HG03460 (cell line): ENCODE measurements at regions not wholly inside any gene's neighbourhood (a gene's known extent, or its start where the extent isn't known, plus 50 kb on each side); places are given as distances from the start of the nearest gene placed in this dataset.
"Not testable (repeated sequence)": the region's sequence is repeated elsewhere in the genome, so short reads cannot be mapped to it uniquely, and the experiment has no call there.

ENCODE experiments used
- ATAC-seq: cut with Tn5 transposase; IDR thresholded peaks from one replicate; pipeline ENCODE4 v1.9.1; 2021; ENCODE audit not compliant: unreplicated experiment

- no peak for ATAC-seq
These were observed 82.6 kb upstream of the ARG1 start for GRCh38 chr6:131490441-131490840.

GRCh38 chr6:131492932-131493573 is 80.0 kb upstream of the ARG1 start:
- ATAC-seq, result no peak

GRCh38 chr6:131504387-131504786 is 68.6 kb upstream of the ARG1 start:
- not testable (repeated sequence) for ATAC-seq

- no peak for ATAC-seq
These were observed 62.9 kb upstream of the ARG1 start for GRCh38 chr6:131510094-131510493.

GRCh38 chr6:131510591-131510990 is 62.4 kb upstream of the ARG1 start:
- ATAC-seq, result no peak

- peak; percentile 95 for ATAC-seq
These were observed 53.2 kb upstream of the ARG1 start for GRCh38 chr6:131519670-131520436.
